Kidney tubule cell (primary cell): ENCODE measurements at regions not wholly inside any gene's neighbourhood (a gene's known extent, or its start where the extent isn't known, plus 50 kb on each side); places are given as distances from the start of the nearest gene placed in this dataset.
"Not testable (repeated sequence)": the region's sequence is repeated elsewhere in the genome, so short reads cannot be mapped to it uniquely, and the experiment has no call there.

Source experiments
- DNase-seq: peaks from one replicate; pipeline ENCODE4 v3.0.0-alpha.2; 2018; ENCODE audit warnings: low spot score

GRCh38 chr10:20492447-20492846 lies 404.7 kb downstream of the NEBL start:
- no peak for DNase-seq

GRCh38 chr10:20489961-20490360 lies 407.1 kb downstream of the NEBL start:
- DNase-seq = no peak

- DNase-seq = no peak
Measured at GRCh38 chr10:20486791-20487190, 410.3 kb downstream of the NEBL start.

- DNase-seq = no peak
Measured at GRCh38 chr10:20485554-20485953, 411.6 kb downstream of the NEBL start.

GRCh38 chr10:20481054-20481453 lies 416.1 kb downstream of the NEBL start:
- no peak for DNase-seq

GRCh38 chr10:20480575-20480974 lies 416.5 kb downstream of the NEBL start:
- not testable (repeated sequence) for DNase-seq

GRCh38 chr10:20474064-20474463 lies 423.0 kb downstream of the NEBL start:
- no peak for DNase-seq

- DNase-seq = no peak
Measured at GRCh38 chr10:20473023-20473760, 423.9 kb downstream of the NEBL start.

- DNase-seq = peak; percentile 82
Measured at GRCh38 chr10:20466731-20467130, 430.4 kb downstream of the NEBL start.

GRCh38 chr10:20457649-20458048 lies 439.5 kb downstream of the NEBL start:
- no peak for DNase-seq

GRCh38 chr10:20455774-20456173 lies 441.3 kb downstream of the NEBL start:
- DNase-seq = no peak

GRCh38 chr10:20454331-20454730 lies 442.8 kb downstream of the NEBL start:
- DNase-seq = no peak

- DNase-seq = no peak
Measured at GRCh38 chr10:20446561-20447193, 450.4 kb downstream of the NEBL start.

GRCh38 chr10:20443094-20443493 lies 454.0 kb downstream of the NEBL start:
- DNase-seq = no peak

- no peak for DNase-seq
Measured at GRCh38 chr10:20429742-20430141, 467.4 kb downstream of the NEBL start.

GRCh38 chr10:20427821-20428220 lies 469.3 kb downstream of the NEBL start:
- DNase-seq = no peak

- no peak for DNase-seq
Measured at GRCh38 chr10:20418286-20418685, 478.8 kb downstream of the NEBL start.

GRCh38 chr10:20417791-20418190 lies 479.3 kb downstream of the NEBL start:
- DNase-seq = no peak

- DNase-seq = no peak
Measured at GRCh38 chr10:20415684-20416083, 481.4 kb downstream of the NEBL start.

GRCh38 chr10:20407357-20407756 lies 489.8 kb downstream of the NEBL start:
- DNase-seq = no peak

- no peak for DNase-seq
Measured at GRCh38 chr10:20406281-20407104, 490.6 kb downstream of the NEBL start.

- no peak for DNase-seq
Measured at GRCh38 chr10:20405761-20406160, 491.4 kb downstream of the NEBL start.

GRCh38 chr10:20405050-20405449 lies 492.1 kb downstream of the NEBL start:
- DNase-seq = no peak
